Endothelial cell of umbilical vein (primary cell): ENCODE measurements at regions not wholly inside any gene's neighbourhood (a gene's known extent, or its start where the extent isn't known, plus 50 kb on each side); places are given as distances from the start of the nearest gene placed in this dataset.
A peak's percentile ranks its signal among the peaks of the same experiment; 100 is the strongest.

Experiments
- BruUV-seq: library from RNA; stranded (reverse); fragments of 400-500 nt; replicated peaks from 2 replicates; lab custom pipeline; 2021; lab: Mats Ljungman, UMichigan
- CTCF ChIA-PET: fragments of 300-600, 350-600 bp; sonication (Branson Sonifier 250); formaldehyde crosslinking; loops from one replicate; lab custom pipeline; 2021; ENCODE audit warnings: antibody characterized with exemption, inconsistent platforms; lab: Charles Lee
- POLR2A ChIA-PET: fragments of 300-600, 350-600 bp; sonication (Branson Sonifier 250); formaldehyde crosslinking; loops from one replicate; lab custom pipeline; 2021; ENCODE audit warnings: antibody characterized with exemption, inconsistent platforms; lab: Charles Lee
- DNase-seq: peaks from one replicate; pipeline ENCODE4 v3.0.0-alpha.2; 2011; ENCODE audit warnings: low read depth, low spot score
- FAIRE-seq: peaks from 2 replicates; lab custom pipeline; 2011; peaks lifted over from hg19 to GRCh38; lab: Jason Lieb, UNC
- H2AFZ ChIP-seq: 2 replicates; pipeline ENCODE4 v1.6.0; 2012; ENCODE audit warnings: low read depth, low read length, control low read depth, inconsistent platforms
- H3K27ac ChIP-seq: 2 replicates; pipeline ENCODE4 v1.5.1; 2011; ENCODE audit warnings: low read depth, mild to moderate bottlenecking, control low read depth, low read length, moderate library complexity; ENCODE audit not compliant: insufficient read depth
- H3K27me3 ChIP-seq, 2 experiments: 2 replicates each; pipeline versions ENCODE4 v1.6.0 to v1.6.1; 2011; ENCODE audit warnings: low read length in 2 of 2, mixed read lengths in 1 of 2; ENCODE audit not compliant: control insufficient read depth in 2 of 2, insufficient read depth in 2 of 2
- H3K36me3 ChIP-seq, 2 experiments: 2 replicates in 1 of 2; 3 replicates in 1 of 2; pipeline ENCODE4 v1.5.1; 2011; ENCODE audit warnings: low read length in 2 of 2, mild to moderate bottlenecking in 1 of 2, moderate library complexity in 1 of 2; ENCODE audit not compliant: control insufficient read depth in 2 of 2, insufficient read depth in 2 of 2; ENCODE audit errors: extremely low read depth in 1 of 2
- H3K4me1 ChIP-seq: 3 replicates; pipeline ENCODE4 v1.5.1; 2011; ENCODE audit warnings: mild to moderate bottlenecking, low read length; ENCODE audit not compliant: control insufficient read depth, insufficient read depth; ENCODE audit errors: extremely low read depth
- H3K4me2 ChIP-seq: 2 replicates; pipeline ENCODE4 v1.6.1; 2011; ENCODE audit warnings: low read length, control low read depth, mixed read lengths; ENCODE audit not compliant: insufficient read depth
- H3K4me3 ChIP-seq, 3 experiments: fragments of 200-600 bp in 1 of 3; sonication (generic), shearing (Covaris generic) in 1 of 3; replicated peaks in 1 of 3; 2 replicates each; pipeline ENCODE4 v1.5.1; 2011 to 2016; ENCODE audit warnings: control low read depth in 3 of 3, low read length in 3 of 3, mild to moderate bottlenecking in 2 of 3, inconsistent platforms in 1 of 3, low read depth in 1 of 3, moderate library complexity in 1 of 3; ENCODE audit not compliant: insufficient read depth in 1 of 3
- H3K79me2 ChIP-seq: 2 replicates; pipeline ENCODE4 v1.6.0; 2012; ENCODE audit warnings: low read length, inconsistent platforms; ENCODE audit not compliant: control insufficient read depth, insufficient read depth
- H3K9ac ChIP-seq: replicated peaks from 2 replicates; pipeline ENCODE3; 2011; ENCODE audit warnings: low read length, control low read depth; ENCODE audit not compliant: insufficient read depth; ENCODE audit errors: extremely low read depth
- H3K9me1 ChIP-seq: replicated peaks from 3 replicates; pipeline ENCODE4 v1.6.0; 2011; ENCODE audit warnings: mild to moderate bottlenecking, low read length; ENCODE audit not compliant: control insufficient read depth, insufficient read depth; ENCODE audit errors: extremely low read depth
- H3K9me3 ChIP-seq: replicated peaks from 2 replicates; pipeline ENCODE4 v1.5.1; 2012; ENCODE audit warnings: low read length, inconsistent platforms; ENCODE audit not compliant: control insufficient read depth, insufficient read depth
- H4K20me1 ChIP-seq: replicated peaks from 2 replicates; pipeline ENCODE3; 2011; ENCODE audit warnings: mild to moderate bottlenecking, low read length; ENCODE audit not compliant: control insufficient read depth, insufficient read depth; ENCODE audit errors: extremely low read depth
- EZH2 ChIP-seq: IDR thresholded peaks from 2 replicates; pipeline ENCODE4 v1.6.1; 2012; ENCODE audit warnings: borderline replicate concordance, low read depth, mild to moderate bottlenecking, moderate library complexity, low read length, inconsistent platforms; ENCODE audit not compliant: severe bottlenecking
- JUN ChIP-seq: IDR thresholded peaks from 2 replicates; pipeline ENCODE4 v1.6.1; 2011; ENCODE audit warnings: borderline replicate concordance, low read depth; ENCODE audit not compliant: insufficient read length, insufficient read depth
- POLR2AphosphoS5 ChIP-seq: IDR thresholded peaks from 2 replicates; pipeline ENCODE4 v1.6.1; 2012; ENCODE audit warnings: low read depth, mild to moderate bottlenecking, control low read depth, low read length, moderate library complexity; ENCODE audit not compliant: insufficient read depth
- dilution Hi-C: fragments of 300-500 bp; cut with MboI; formaldehyde crosslinking; loops from one replicate; pipeline ENCODE4 v1.15.0; 2019; ENCODE audit warnings: low sequenced_read_pairs; ENCODE audit not compliant: extremely low pct_ligation_motif_present
- intact Hi-C: fragments of 100-400 bp; cut with micrococcal nuclease; formaldehyde crosslinking; loops from one replicate; pipeline ENCODE4 v1.10.0; 2022
- TF ChIP-seq, protein P1 (sequence below): IDR thresholded peaks from 2 replicates; pipeline ENCODE4 v1.6.1; 2011; ENCODE audit not compliant: insufficient read depth, insufficient read length

DNA sequence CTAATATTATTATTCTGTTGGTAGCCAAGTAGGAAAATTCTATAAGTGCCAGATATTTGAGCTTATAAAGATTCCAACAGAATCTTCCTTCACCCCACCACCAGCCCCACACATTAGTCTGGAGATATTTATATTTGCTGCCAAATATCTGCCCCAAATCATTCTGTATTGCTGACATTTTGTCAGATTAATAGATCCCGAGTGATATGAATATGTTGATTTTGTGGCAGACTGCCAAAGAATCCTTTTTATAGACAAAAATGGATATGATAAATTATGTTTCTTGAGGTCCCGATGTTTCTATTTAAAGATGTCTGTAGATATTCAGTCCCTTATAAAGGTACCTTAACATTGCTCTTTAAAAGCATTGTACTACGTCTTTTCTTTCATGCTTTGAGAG is 162.2 kb upstream of the KCNJ16 start:
- POLR2A ChIA-PET: no interaction called here
- no peak for DNase-seq

DNA sequence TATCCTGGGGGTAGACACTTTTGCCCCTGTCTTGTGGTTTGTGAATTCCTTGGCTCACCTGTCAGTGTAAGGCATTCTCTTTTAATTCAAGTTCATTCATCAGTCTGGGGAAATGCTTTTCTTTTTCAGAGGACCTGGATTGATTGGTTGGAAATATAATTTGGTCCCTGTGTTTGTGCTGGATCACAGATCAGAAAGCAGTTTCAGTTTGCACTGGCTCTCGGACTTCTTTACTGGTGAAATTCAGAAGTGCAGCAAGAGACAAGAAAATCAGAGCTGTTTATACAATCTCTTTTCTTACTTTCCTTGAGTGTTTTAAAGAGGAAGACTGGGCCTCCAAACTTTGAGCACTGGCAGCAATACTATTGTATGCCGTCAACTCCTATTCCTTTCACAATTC is 161.8 kb upstream of the KCNJ16 start:
- no TSS peak for BruUV-seq
- FAIRE-seq (no peak), DNase-seq (peak; percentile 30)
- no peaks in the 10 kb centered on the region for H3K9me1 ChIP-seq
- no peak overlapping the region for H3K4me2 ChIP-seq
- TF ChIP-seq JUN (no peak), EZH2 (no peak)
- intact Hi-C loops: no loop called here
- no peaks in the 10 kb centered on the region for H3K36me3 ChIP-seq
- ChIA-PET CTCF (interaction anchor here (1.4 to 2.0 kb wide), 3 partner anchors 30 to 306 kb away, joined by 3 to 8 read pairs (median 4); no protein-coding TSS in a partner anchor), POLR2A (no interaction called here)
- no peaks in the 10 kb centered on the region for H3K79me2 ChIP-seq
- dilution Hi-C loops: no loop called here
- no peaks in the 10 kb centered on the region for H3K27me3 ChIP-seq
- H2AFZ ChIP-seq: peak overlapping the region; percentile 58
- H3K27ac ChIP-seq: no peak overlapping the region
- H3K9ac ChIP-seq: no peak overlapping the region
- no peak overlapping the region for H3K4me3 ChIP-seq
- no peaks in the 10 kb centered on the region for H3K9me3 ChIP-seq
- no peaks in the 10 kb centered on the region for H3K4me1 ChIP-seq
- H4K20me1 ChIP-seq: no peaks in the 10 kb centered on the region

More for the DNA sequence above, 162.2 kb upstream of the KCNJ16 start:
- no TSS peak for BruUV-seq
- intact Hi-C loops: no loop called here
- Histone ChIP-seq H3K36me3 (no peaks in the 10 kb centered on the region), H3K27me3 (no peaks in the 10 kb centered on the region), H3K27ac (no peak overlapping the region), H3K9me1 (no peaks in the 10 kb centered on the region), H3K4me3 (no peak overlapping the region), H3K79me2 (no peaks in the 10 kb centered on the region), H3K4me1 (no peaks in the 10 kb centered on the region), H3K4me2 (no peak overlapping the region), H3K9ac (no peak overlapping the region), H2AFZ (peak overlapping the region; percentile 58), H4K20me1 (no peaks in the 10 kb centered on the region), H3K9me3 (no peaks in the 10 kb centered on the region)
- CTCF ChIA-PET: interaction anchor here (1.4 to 2.0 kb wide), 3 partner anchors 31 to 306 kb away, joined by 3 to 8 read pairs (median 4); no protein-coding TSS in a partner anchor
- TF ChIP-seq, protein P1, sequence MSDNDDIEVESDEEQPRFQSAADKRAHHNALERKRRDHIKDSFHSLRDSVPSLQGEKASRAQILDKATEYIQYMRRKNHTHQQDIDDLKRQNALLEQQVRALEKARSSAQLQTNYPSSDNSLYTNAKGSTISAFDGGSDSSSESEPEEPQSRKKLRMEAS: no peak
- TF ChIP-seq POLR2AphosphoS5: no peak
- no peak for TF ChIP-seq JUN
- dilution Hi-C loops: no loop called here
- FAIRE-seq: peak; percentile 47
